ENCODE measurements at regions not wholly inside any gene's neighbourhood (a gene's known extent, or its start where the extent isn't known, plus 50 kb on each side); places are given as distances from the start of the nearest gene placed in this dataset.

GRCh38 chr13:74886502-74886901 is 595.5 kb downstream of the TBC1D4 start:
- WGBS (ENCODE audit: insufficient coverage, insufficient replicate concordance, low lambda C conversion rate, missing lambda C conversion rate), result 13% methylated on average over 3 of the region's 3 CpGs
- DNase-seq (ENCODE audit: low read depth, low spot score) (no peak), FAIRE-seq (no peak), ATAC-seq (no peak)
- Histone ChIP-seq H3K27ac (ENCODE audit: control insufficient read depth, insufficient read depth) (no peak overlapping the region), H3K9me3 (replicated peaks; ENCODE audit: control insufficient read depth, insufficient read depth, low read length) (no peaks in the 10 kb centered on the region), H3K4me1 (ENCODE audit: control insufficient read depth, insufficient read depth, low read length) (no peaks in the 10 kb centered on the region), H3K4me2 (ENCODE audit: control insufficient read depth, insufficient read depth) (no peak overlapping the region), H3K79me2 (ENCODE audit: control insufficient read depth, insufficient read depth, low read length) (no peaks in the 10 kb centered on the region), H2AFZ (ENCODE audit: control insufficient read depth, low read depth, low read length) (no peak overlapping the region), H3K27me3 (replicated peaks in 1 of 2; ENCODE audit: control insufficient read depth in 2 of 2, insufficient read depth in 2 of 2, low read length in 1 of 2) (no peaks in the 10 kb centered on the region), H3K36me3 (ENCODE audit: control insufficient read depth in 2 of 2, insufficient read depth in 2 of 2, low read length in 1 of 2) (no peaks in the 10 kb centered on the region), H3K4me3 (no peak overlapping the region), H4K20me1 (ENCODE audit: control insufficient read depth, insufficient read depth) (no peaks in the 10 kb centered on the region), H3K9ac (ENCODE audit: control insufficient read depth, insufficient read depth, low read length) (no peak overlapping the region)
- no peak for TF ChIP-seq SMAD1 (IDR thresholded peaks at IDR 0.05; ENCODE audit: low read depth, partially characterized antibody)
- intact Hi-C loops (cut with micrococcal nuclease; ENCODE audit: unreplicated experiment), result no loop called here
- BruUV-seq (replicated peaks), result no TSS peak
- SMC1A ChIA-PET (ENCODE audit: uncharacterized antibody, unreplicated experiment), result no interaction called here
- RAD21 ChIA-PET (ENCODE audit: unreplicated experiment), result no interaction called here
- in situ Hi-C loops (cut with MboI), result no loop called here
- POLR2A ChIA-PET, result no interaction called here
- CTCF ChIA-PET, result no interaction called here

- intact Hi-C loops (cut with micrococcal nuclease; ENCODE audit: unreplicated experiment) (no loop called here), in situ Hi-C loops (cut with MboI) (no loop called here)
- 33% methylated on average over 3 of the region's 3 CpGs for WGBS (ENCODE audit: insufficient coverage, insufficient replicate concordance, low lambda C conversion rate, missing lambda C conversion rate)
- Histone ChIP-seq H4K20me1 (ENCODE audit: control insufficient read depth, insufficient read depth) (no peaks in the 10 kb centered on the region), H3K4me1 (ENCODE audit: control insufficient read depth, insufficient read depth, low read length) (no peaks in the 10 kb centered on the region), H3K36me3 (ENCODE audit: control insufficient read depth in 2 of 2, insufficient read depth in 2 of 2, low read length in 1 of 2) (no peaks in the 10 kb centered on the region), H3K27ac (ENCODE audit: control insufficient read depth, insufficient read depth) (no peak overlapping the region), H3K9ac (ENCODE audit: control insufficient read depth, insufficient read depth, low read length) (no peak overlapping the region), H3K4me3 (no peak overlapping the region), H3K4me2 (ENCODE audit: control insufficient read depth, insufficient read depth) (no peak overlapping the region), H2AFZ (ENCODE audit: control insufficient read depth, low read depth, low read length) (no peak overlapping the region), H3K27me3 (replicated peaks in 1 of 2; ENCODE audit: control insufficient read depth in 2 of 2, insufficient read depth in 2 of 2, low read length in 1 of 2) (no peaks in the 10 kb centered on the region), H3K79me2 (ENCODE audit: control insufficient read depth, insufficient read depth, low read length) (no peaks in the 10 kb centered on the region), H3K9me3 (replicated peaks; ENCODE audit: control insufficient read depth, insufficient read depth, low read length) (no peaks in the 10 kb centered on the region)
- DNase-seq (ENCODE audit: low read depth, low spot score) (no peak), ATAC-seq (no peak), FAIRE-seq (no peak)
- SMC1A ChIA-PET (ENCODE audit: uncharacterized antibody, unreplicated experiment), result no interaction called here
- POLR2A ChIA-PET, result no interaction called here
- RAD21 ChIA-PET (ENCODE audit: unreplicated experiment), result no interaction called here
- no TSS peak for BruUV-seq (replicated peaks)
- TF ChIP-seq TARDBP (IDR thresholded peaks at IDR 0.05; ENCODE audit: borderline replicate concordance), result no peak
- no peak for TF ChIP-seq ZZZ3 (IDR thresholded peaks at IDR 0.05; ENCODE audit: control insufficient read depth, insufficient read length, low read depth)
- TF ChIP-seq, protein P1, sequence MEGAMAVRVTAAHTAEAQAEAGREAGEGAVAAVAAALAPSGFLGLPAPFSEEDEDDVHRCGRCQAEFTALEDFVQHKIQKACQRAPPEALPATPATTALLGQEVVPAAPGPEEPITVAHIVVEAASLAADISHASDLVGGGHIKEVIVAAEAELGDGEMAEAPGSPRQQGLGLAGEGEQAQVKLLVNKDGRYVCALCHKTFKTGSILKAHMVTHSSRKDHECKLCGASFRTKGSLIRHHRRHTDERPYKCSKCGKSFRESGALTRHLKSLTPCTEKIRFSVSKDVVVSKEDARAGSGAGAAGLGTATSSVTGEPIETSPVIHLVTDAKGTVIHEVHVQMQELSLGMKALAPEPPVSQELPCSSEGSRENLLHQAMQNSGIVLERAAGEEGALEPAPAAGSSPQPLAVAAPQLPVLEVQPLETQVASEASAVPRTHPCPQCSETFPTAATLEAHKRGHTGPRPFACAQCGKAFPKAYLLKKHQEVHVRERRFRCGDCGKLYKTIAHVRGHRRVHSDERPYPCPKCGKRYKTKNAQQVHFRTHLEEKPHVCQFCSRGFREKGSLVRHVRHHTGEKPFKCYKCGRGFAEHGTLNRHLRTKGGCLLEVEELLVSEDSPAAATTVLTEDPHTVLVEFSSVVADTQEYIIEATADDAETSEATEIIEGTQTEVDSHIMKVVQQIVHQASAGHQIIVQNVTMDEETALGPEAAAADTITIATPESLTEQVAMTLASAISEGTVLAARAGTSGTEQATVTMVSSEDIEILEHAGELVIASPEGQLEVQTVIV (IDR thresholded peaks at IDR 0.05; ENCODE audit: borderline replicate concordance, partially characterized antibody), result no peak
- no peak for TF ChIP-seq NR2C1 (IDR thresholded peaks at IDR 0.05)
- TF ChIP-seq JUND (IDR thresholded peaks at IDR 0.05; ENCODE audit: low read depth, low read length), result no peak
- no peak for TF ChIP-seq NFYA (IDR thresholded peaks at IDR 0.05; ENCODE audit: borderline replicate concordance, low read depth, low read length)
- TF ChIP-seq CHD1 (IDR thresholded peaks at IDR 0.05; ENCODE audit: low read depth, low read length), result no peak
- no peak for TF ChIP-seq SP1 (IDR thresholded peaks at IDR 0.05; ENCODE audit: low read depth, low read length)
- CTCF ChIA-PET, result no interaction called here
These were observed 598.1 kb downstream of the TBC1D4 start for GRCh38 chr13:74883834-74884233.
